Trophoblast cell (in vitro differentiated cells and primary cell): ENCODE measurements at regions not wholly inside any gene's neighbourhood (a gene's known extent, or its start where the extent isn't known, plus 50 kb on each side); places are given as distances from the start of the nearest gene placed in this dataset.

ENCODE experiments used
- DNase-seq, 2 donors: peaks; one replicate each; pipeline ENCODE4 v3.0.0-alpha.2; 2016
- H2AFZ ChIP-seq: 2 replicates; pipeline ENCODE4 v1.6.1; 2013; ENCODE audit warnings: low read length, moderate library complexity, mild to moderate bottlenecking; ENCODE audit not compliant: insufficient read depth, poor library complexity
- H2AK5ac ChIP-seq: 2 replicates; pipeline ENCODE4 v1.6.1; 2013; ENCODE audit warnings: mild to moderate bottlenecking, low read length
- H2BK120ac ChIP-seq: 2 replicates; pipeline ENCODE4 v1.6.1; 2013; ENCODE audit warnings: low read length, mild to moderate bottlenecking, moderate library complexity; ENCODE audit not compliant: insufficient read depth, poor library complexity
- H2BK12ac ChIP-seq: 2 replicates; pipeline ENCODE4 v1.6.1; 2013; ENCODE audit warnings: mild to moderate bottlenecking, low read length, moderate library complexity
- H2BK5ac ChIP-seq: 2 replicates; pipeline ENCODE4 v1.6.1; 2013; ENCODE audit warnings: low read length, low read depth, moderate library complexity, mild to moderate bottlenecking; ENCODE audit not compliant: poor library complexity
- H3K14ac ChIP-seq: 2 replicates; pipeline ENCODE4 v1.6.1; 2013; ENCODE audit warnings: mild to moderate bottlenecking, low read length
- H3K18ac ChIP-seq: 2 replicates; pipeline ENCODE4 v1.6.1; 2013; ENCODE audit warnings: mild to moderate bottlenecking, low read length
- H3K23ac ChIP-seq: 2 replicates; pipeline ENCODE4 v1.6.1; 2013; ENCODE audit warnings: low read length
- H3K27ac ChIP-seq: 2 replicates; pipeline ENCODE4 v1.5.1; 2013; ENCODE audit warnings: low read depth, mild to moderate bottlenecking, inconsistent platforms, low read length, moderate library complexity
- H3K27me3 ChIP-seq: 2 replicates; pipeline ENCODE4 v1.6.1; 2013; ENCODE audit warnings: inconsistent platforms, mild to moderate bottlenecking, low read length, moderate library complexity; ENCODE audit not compliant: insufficient read depth
- H3K36me3 ChIP-seq, 2 experiments: 1 replicate in 1 of 2; 2 replicates in 1 of 2; pipeline ENCODE4 v1.6.1; 2013; ENCODE audit warnings: low read length in 2 of 2, mild to moderate bottlenecking in 2 of 2, moderate library complexity in 1 of 2; ENCODE audit not compliant: insufficient read depth in 2 of 2, control insufficient read depth in 1 of 2
- H3K4ac ChIP-seq: 2 replicates; pipeline ENCODE4 v1.6.1; 2013; ENCODE audit warnings: low read depth, mild to moderate bottlenecking, low read length, moderate library complexity
- H3K4me1 ChIP-seq, 2 experiments: 1 replicate in 1 of 2; 2 replicates in 1 of 2; pipeline ENCODE4 v1.6.1; 2013; ENCODE audit warnings: low read length in 2 of 2, mild to moderate bottlenecking in 2 of 2, moderate library complexity in 1 of 2; ENCODE audit not compliant: insufficient read depth in 2 of 2, control insufficient read depth in 1 of 2
- H3K4me2 ChIP-seq: 2 replicates; pipeline ENCODE4 v1.6.1; 2013; ENCODE audit warnings: inconsistent platforms, mild to moderate bottlenecking, low read length, moderate library complexity
- H3K4me3 ChIP-seq: 2 replicates; pipeline ENCODE4 v1.5.1; 2013; ENCODE audit warnings: mild to moderate bottlenecking, low read depth, low read length, inconsistent platforms
- H3K79me1 ChIP-seq: one replicate; pipeline ENCODE4 v1.6.1; 2013; ENCODE audit warnings: low read length
- H3K79me2 ChIP-seq: 2 replicates; pipeline ENCODE4 v1.6.1; 2013; ENCODE audit warnings: low read length, mild to moderate bottlenecking; ENCODE audit not compliant: control insufficient read depth, insufficient read depth, poor library complexity
- H3K9ac ChIP-seq: 2 replicates; pipeline ENCODE4 v1.6.1; 2013; ENCODE audit warnings: mild to moderate bottlenecking, low read length
- H3K9me3 ChIP-seq: 2 replicates; pipeline ENCODE4 v1.6.1; 2013; ENCODE audit warnings: low read depth, mild to moderate bottlenecking, control low read depth, inconsistent platforms, low read length; ENCODE audit not compliant: insufficient read depth
- H4K12ac ChIP-seq: 2 replicates; pipeline ENCODE4 v1.6.1; 2013; ENCODE audit warnings: low read depth, mild to moderate bottlenecking, low read length, moderate library complexity
- H4K8ac ChIP-seq: 2 replicates; pipeline ENCODE4 v1.6.1; 2013; ENCODE audit warnings: low read depth, mild to moderate bottlenecking, low read length, moderate library complexity
- H4K91ac ChIP-seq: one replicate; pipeline ENCODE4 v1.6.1; 2013; ENCODE audit warnings: low read depth, mild to moderate bottlenecking, low read length, moderate library complexity
- WGBS: extraction: QIAGEN DNeasy Blood & Tissue Kit; methylation state at CpG from one replicate; pipeline ENCODE4 v1.1.7; 2013; ENCODE audit warnings: missing lambda C conversion rate; ENCODE audit not compliant: insufficient read length, insufficient coverage; ENCODE audit errors: extremely low coverage; 5-methylcytosine and 5-hydroxymethylcytosine counted together

- no peak overlapping the region for H2BK12ac ChIP-seq
- H3K23ac ChIP-seq = no peak overlapping the region
- no peak overlapping the region for H3K18ac ChIP-seq
- no peaks in the 10 kb centered on the region for H3K79me2 ChIP-seq
- no peak overlapping the region for H2AFZ ChIP-seq
- DNase-seq = no peak
- no peaks in the 10 kb centered on the region for H3K9me3 ChIP-seq
- no peak overlapping the region for H2AK5ac ChIP-seq
- WGBS = no CpG with 5 or more reads among the region's 10 CpGs
- H4K8ac ChIP-seq = no peak overlapping the region
- H2BK5ac ChIP-seq = no peak overlapping the region
- no peaks in the 10 kb centered on the region for H3K36me3 ChIP-seq
- no peak overlapping the region for H3K14ac ChIP-seq
- no peak overlapping the region for H3K9ac ChIP-seq
- no peaks in the 10 kb centered on the region for H3K4me1 ChIP-seq
- no peak overlapping the region for H3K27ac ChIP-seq
- H3K4me2 ChIP-seq = no peak overlapping the region
- H3K4me3 ChIP-seq = no peak overlapping the region
- H3K27me3 ChIP-seq = no peaks in the 10 kb centered on the region
- H3K79me1 ChIP-seq = no peaks in the 10 kb centered on the region
- no peak overlapping the region for H4K91ac ChIP-seq
- no peak overlapping the region for H3K4ac ChIP-seq
- H2BK120ac ChIP-seq = no peak overlapping the region
- no peak overlapping the region for H4K12ac ChIP-seq
These were observed 52.3 kb upstream of the ANTXRL start for GRCh38 chr10:46234431-46235060.

GRCh38 chr10:46235705-46236545, 50.9 kb upstream of the ANTXRL start:
- H2BK120ac ChIP-seq = no peak overlapping the region
- H3K18ac ChIP-seq = no peak overlapping the region
- H3K36me3 ChIP-seq = no peaks in the 10 kb centered on the region
- H3K14ac ChIP-seq = no peak overlapping the region
- H4K12ac ChIP-seq = no peak overlapping the region
- H3K9me3 ChIP-seq = peaks cover under 1% of the 10 kb centered on the region
- DNase-seq = no peak
- peaks cover 5 to 10% of the 10 kb centered on the region in 2 experiments for H3K4me1 ChIP-seq
- H3K4ac ChIP-seq = no peak overlapping the region
- H3K79me2 ChIP-seq = no peaks in the 10 kb centered on the region
- H3K4me2 ChIP-seq = no peak overlapping the region
- no peak overlapping the region for H3K9ac ChIP-seq
- H3K27me3 ChIP-seq = no peaks in the 10 kb centered on the region
- no peak overlapping the region for H4K8ac ChIP-seq
- no peak overlapping the region for H3K4me3 ChIP-seq
- no peak overlapping the region for H4K91ac ChIP-seq
- H2BK5ac ChIP-seq = no peak overlapping the region
- H2AK5ac ChIP-seq = no peak overlapping the region
- no peak overlapping the region for H3K23ac ChIP-seq
- no peak overlapping the region for H3K27ac ChIP-seq
- no CpG with 5 or more reads among the region's 5 CpGs for WGBS
- no peak overlapping the region for H2AFZ ChIP-seq
- H2BK12ac ChIP-seq = no peak overlapping the region
- H3K79me1 ChIP-seq = no peaks in the 10 kb centered on the region

- no peak overlapping the region for H3K18ac ChIP-seq
These were observed 50.3 kb upstream of the ANTXRL start for GRCh38 chr10:46236546-46236887.

GRCh38 chr10:46236941-46237681, 49.7 kb upstream of the ANTXRL start:
- Histone ChIP-seq H3K27me3 (no peaks in the 10 kb centered on the region), H3K23ac (no peak overlapping the region), H3K79me2 (no peaks in the 10 kb centered on the region), H3K4me3 (no peak overlapping the region), H2BK120ac (no peak overlapping the region), H2BK5ac (no peak overlapping the region), H4K91ac (no peak overlapping the region), H3K36me3 (no peaks in the 10 kb centered on the region), H3K14ac (no peak overlapping the region), H4K12ac (no peak overlapping the region), H3K18ac (no peak overlapping the region), H2BK12ac (no peak overlapping the region), H3K4me2 (no peak overlapping the region), H3K4ac (no peak overlapping the region), H3K27ac (no peak overlapping the region), H2AK5ac (no peak overlapping the region), H3K9me3 (peaks cover 3% of the 10 kb centered on the region), H3K79me1 (no peaks in the 10 kb centered on the region), H3K4me1 (peaks cover 5 to 10% of the 10 kb centered on the region in 2 experiments), H2AFZ (no peak overlapping the region), H4K8ac (no peak overlapping the region), H3K9ac (no peak overlapping the region)
- WGBS = no CpG with 5 or more reads among the region's 5 CpGs
- no peak for DNase-seq

More at GRCh38 chr10:46236546-46236887, 50.3 kb upstream of the ANTXRL start:
- no peak overlapping the region for H2AFZ ChIP-seq
- H2BK5ac ChIP-seq = no peak overlapping the region
- H3K4ac ChIP-seq = no peak overlapping the region
- H3K14ac ChIP-seq = no peak overlapping the region
- H3K36me3 ChIP-seq = no peaks in the 10 kb centered on the region
- no peaks in the 10 kb centered on the region for H3K27me3 ChIP-seq
- WGBS = no CpG with 5 or more reads among the region's 2 CpGs
- H2BK12ac ChIP-seq = no peak overlapping the region
- no peak overlapping the region for H3K9ac ChIP-seq
- H3K79me2 ChIP-seq = no peaks in the 10 kb centered on the region
- H3K4me2 ChIP-seq = no peak overlapping the region
- peaks cover 5 to 10% of the 10 kb centered on the region in 2 experiments for H3K4me1 ChIP-seq
- no peak overlapping the region for H4K91ac ChIP-seq
- no peak overlapping the region for H3K27ac ChIP-seq
- H4K12ac ChIP-seq = no peak overlapping the region
- H2AK5ac ChIP-seq = no peak overlapping the region
- DNase-seq = no peak
- peaks cover 3% of the 10 kb centered on the region for H3K9me3 ChIP-seq
- no peak overlapping the region for H3K23ac ChIP-seq
- no peak overlapping the region for H3K4me3 ChIP-seq
- H2BK120ac ChIP-seq = no peak overlapping the region
- no peak overlapping the region for H4K8ac ChIP-seq
- no peaks in the 10 kb centered on the region for H3K79me1 ChIP-seq
